Neural cell (in vitro differentiated cells): ENCODE measurements at regions not wholly inside any gene's neighbourhood (a gene's known extent, or its start where the extent isn't known, plus 50 kb on each side); places are given as distances from the start of the nearest gene placed in this dataset.

Experiments
- CTCF ChIP-seq: fragments of 450-650 bp; IDR thresholded peaks from 2 replicates; pipeline ENCODE4 v1.5.1; 2014; ENCODE audit warnings: antibody characterized with exemption, mild to moderate bottlenecking, moderate library complexity; ENCODE audit not compliant: poor library complexity, severe bottlenecking
- EP300 ChIP-seq: fragments of 450-650 bp; conservative IDR thresholded peaks from 2 replicates; pipeline ENCODE4 v1.6.1; 2014; ENCODE audit warnings: antibody characterized with exemption, mild to moderate bottlenecking, moderate library complexity; ENCODE audit not compliant: poor library complexity, severe bottlenecking
- EZH2 ChIP-seq: fragments of 200-600, 300-800 bp; shearing (Covaris generic), sonication (generic); IDR thresholded peaks from 2 replicates; pipeline ENCODE4 v1.6.1; 2014; ENCODE audit warnings: antibody characterized with exemption, low read length, borderline replicate concordance, mild to moderate bottlenecking; ENCODE audit not compliant: insufficient read depth, poor library complexity, severe bottlenecking
- SMC3 ChIP-seq: fragments of 450-650 bp; conservative IDR thresholded peaks from 2 replicates; pipeline ENCODE4 v1.6.1; 2014; ENCODE audit warnings: antibody characterized with exemption, mild to moderate bottlenecking, moderate library complexity; ENCODE audit not compliant: poor library complexity
- TAF1 ChIP-seq: IDR thresholded peaks from 2 replicates; pipeline ENCODE4 v1.6.1; 2012; ENCODE audit warnings: low read depth

- TF ChIP-seq CTCF, result no peak
- TF ChIP-seq EP300, result no peak
- TF ChIP-seq EZH2, result no peak
- no peak for TF ChIP-seq SMC3
- TF ChIP-seq TAF1, result no peak
These were observed 774.1 kb downstream of the BRD1 start for GRCh38 chr22:49053578-49053977.
